ENCODE measurements at regions not wholly inside any gene's neighbourhood (a gene's known extent, or its start where the extent isn't known, plus 50 kb on each side); places are given as distances from the start of the nearest gene placed in this dataset.

DNA sequence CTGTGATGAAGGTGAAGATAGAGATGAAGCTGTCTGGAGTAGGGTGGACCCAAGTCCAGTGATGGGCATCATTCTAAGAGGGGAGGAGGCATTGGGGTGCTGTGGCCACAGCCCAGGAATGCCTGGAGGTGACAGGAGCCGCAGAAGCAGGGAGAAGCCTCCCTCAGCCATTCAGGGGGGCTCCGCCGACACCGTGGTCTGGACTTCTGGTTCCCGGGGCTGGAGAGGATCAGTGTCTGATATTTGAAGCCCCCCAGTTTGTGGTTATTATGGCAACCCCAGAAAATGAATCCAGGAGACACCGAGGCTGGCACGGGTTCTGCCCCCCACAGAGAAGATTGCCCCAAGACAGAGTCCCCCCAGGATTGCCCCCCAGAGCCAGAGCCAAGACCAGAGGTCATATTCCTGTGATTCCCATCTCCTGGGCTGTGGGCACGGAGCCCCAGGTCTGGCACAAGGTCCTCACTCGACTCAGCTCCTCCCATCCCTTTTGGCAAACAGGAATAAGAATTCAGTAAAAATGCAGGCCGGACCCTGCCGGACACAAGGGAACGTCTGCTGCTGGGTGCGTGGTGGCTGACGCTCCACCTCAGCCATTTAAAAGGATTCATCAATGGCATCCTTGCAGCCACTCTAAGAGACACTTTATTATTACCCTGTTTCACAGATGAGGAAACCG, 116.6 kb downstream of the CPZ start:
- Histone ChIP-seq H3K36me3 (no peaks in the 10 kb centered on the region), H3K4me1 (no peaks in the 10 kb centered on the region), H3K27me3 (peaks cover 45% of the 10 kb centered on the region), H3K27ac (no peak overlapping the region), H3K9me3 (replicated peaks) (peaks cover 12% of the 10 kb centered on the region), H3K4me3 (no peak overlapping the region)
- no peak for DNase-seq

DNA sequence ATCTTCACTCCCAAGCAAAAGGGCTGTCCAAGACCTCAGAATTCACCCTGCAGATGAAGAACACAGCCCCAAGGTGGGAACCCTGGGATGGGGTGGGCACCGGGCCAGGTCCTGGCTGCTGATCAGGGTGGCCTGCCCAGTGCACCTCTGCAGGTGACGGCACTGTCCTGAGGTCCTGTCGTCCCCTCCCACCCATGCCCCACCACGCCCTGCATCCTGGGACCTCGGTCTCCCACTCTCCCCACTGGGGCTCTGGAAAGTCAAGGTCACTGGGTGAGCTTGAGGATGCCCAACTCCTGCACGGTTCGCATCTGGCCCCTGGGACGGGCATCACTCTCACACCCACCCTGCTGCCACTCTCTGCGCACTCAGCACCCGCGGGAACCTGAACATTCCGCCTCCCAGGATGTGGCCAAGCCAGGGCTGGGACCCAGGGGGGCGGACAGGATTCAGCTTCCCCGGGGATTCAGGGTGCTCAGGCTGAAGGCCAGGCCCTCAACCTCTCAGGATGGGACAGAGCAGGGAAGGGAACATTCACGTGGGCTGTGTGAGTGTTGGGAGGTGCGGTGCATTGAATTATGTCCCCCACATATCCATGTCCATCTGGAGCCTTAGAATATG, 115.9 kb downstream of the CPZ start:
- Histone ChIP-seq H3K27me3 (peaks cover 52% of the 10 kb centered on the region), H3K4me3 (no peak overlapping the region), H3K36me3 (no peaks in the 10 kb centered on the region), H3K27ac (no peak overlapping the region), H3K9me3 (replicated peaks) (peaks cover 8% of the 10 kb centered on the region), H3K4me1 (no peaks in the 10 kb centered on the region)
- DNase-seq, result no peak

DNA sequence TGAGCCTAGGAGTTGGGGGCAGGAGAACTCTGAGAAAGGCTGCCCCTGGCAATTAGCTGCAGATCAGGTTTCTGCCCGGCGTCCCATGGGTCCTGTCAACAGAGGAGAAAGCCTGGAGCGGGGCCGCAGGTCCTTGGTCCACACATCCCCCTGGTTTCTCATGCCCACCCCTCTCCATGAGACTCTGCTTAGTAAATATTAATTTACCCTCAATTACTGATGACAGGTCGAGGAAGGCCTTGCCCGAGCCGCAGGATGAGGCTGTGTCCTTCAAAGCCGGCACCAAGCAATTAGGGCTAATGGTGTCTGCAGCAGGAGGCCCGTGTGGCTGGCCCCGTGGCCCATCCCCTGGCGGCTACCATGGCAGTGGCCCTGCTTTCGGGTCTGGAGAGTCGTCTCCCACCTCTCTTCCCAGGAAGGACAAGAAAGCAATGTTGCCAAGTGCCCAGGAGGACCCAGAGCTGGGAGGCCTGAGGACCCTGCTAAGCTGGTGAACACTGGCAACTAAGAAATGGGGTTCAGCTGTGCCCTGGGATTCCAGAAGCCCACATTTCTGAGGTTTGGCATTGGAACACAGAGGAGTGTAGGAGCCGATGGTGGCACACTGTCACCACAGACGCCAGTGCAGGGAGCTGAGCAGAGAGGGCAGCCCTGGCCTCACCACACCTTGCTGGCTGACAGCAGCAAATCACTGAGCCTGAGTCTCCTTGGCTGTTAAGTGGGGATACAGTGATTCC, 114.6 kb downstream of the CPZ start:
- H3K4me3 ChIP-seq, result no peak overlapping the region
- H3K4me1 ChIP-seq, result no peaks in the 10 kb centered on the region
- no peak for DNase-seq
- 0 out of 2 replicates have a peak, but pooled peaks cover under 1% of the 10 kb centered on the region for H3K9me3 ChIP-seq (replicated peaks)
- no peak overlapping the region for H3K27ac ChIP-seq
- no peaks in the 10 kb centered on the region for H3K36me3 ChIP-seq
- H3K27me3 ChIP-seq, result peaks cover 65% of the 10 kb centered on the region

DNA sequence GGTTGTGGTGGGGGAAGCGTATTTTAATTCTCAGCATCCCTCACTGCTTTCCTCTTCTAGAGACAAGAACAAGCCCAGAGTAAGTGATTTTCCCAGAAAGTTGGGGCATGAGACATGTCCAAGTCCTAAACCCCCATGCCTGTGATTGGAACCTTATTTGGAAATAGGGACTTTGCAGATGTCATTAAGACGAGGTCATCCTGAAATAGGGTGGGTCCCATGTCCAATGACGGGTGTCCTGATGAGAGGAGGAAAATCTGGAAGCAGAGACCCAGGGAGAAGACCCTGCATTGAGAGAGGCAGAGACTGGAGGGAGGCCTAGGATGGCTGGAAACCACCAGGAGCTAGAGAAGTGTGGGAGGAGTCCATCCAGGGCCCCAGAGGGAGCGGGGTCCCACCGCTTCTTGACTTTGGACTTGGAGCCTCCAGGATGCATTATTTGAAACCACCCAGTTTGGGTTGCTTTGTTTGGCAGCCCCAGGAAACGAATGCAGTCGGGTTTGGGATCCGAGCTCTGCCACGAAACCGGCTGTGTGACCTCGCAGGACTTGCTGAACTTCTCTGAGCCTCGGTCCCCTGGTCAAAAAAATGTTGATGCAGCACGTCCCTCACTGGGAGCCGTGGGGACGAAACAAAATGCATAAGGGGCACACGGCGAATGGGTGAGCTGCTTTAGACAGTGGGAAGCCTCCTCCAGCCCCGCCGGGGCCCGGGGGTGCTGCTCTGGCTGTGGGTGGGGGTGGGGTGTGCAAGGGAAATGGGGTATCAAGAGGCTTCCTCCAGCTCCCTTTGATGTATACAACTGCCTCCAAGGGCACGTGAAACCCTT, 113.9 kb downstream of the CPZ start:
- no peaks in the 10 kb centered on the region for H3K4me1 ChIP-seq
- no peak overlapping the region for H3K27ac ChIP-seq
- no peaks in the 10 kb centered on the region for H3K36me3 ChIP-seq
- H3K4me3 ChIP-seq, result no peak overlapping the region
- H3K9me3 ChIP-seq (replicated peaks), result no peaks in the 10 kb centered on the region
- DNase-seq, result no peak
- peaks cover 73% of the 10 kb centered on the region for H3K27me3 ChIP-seq

DNA sequence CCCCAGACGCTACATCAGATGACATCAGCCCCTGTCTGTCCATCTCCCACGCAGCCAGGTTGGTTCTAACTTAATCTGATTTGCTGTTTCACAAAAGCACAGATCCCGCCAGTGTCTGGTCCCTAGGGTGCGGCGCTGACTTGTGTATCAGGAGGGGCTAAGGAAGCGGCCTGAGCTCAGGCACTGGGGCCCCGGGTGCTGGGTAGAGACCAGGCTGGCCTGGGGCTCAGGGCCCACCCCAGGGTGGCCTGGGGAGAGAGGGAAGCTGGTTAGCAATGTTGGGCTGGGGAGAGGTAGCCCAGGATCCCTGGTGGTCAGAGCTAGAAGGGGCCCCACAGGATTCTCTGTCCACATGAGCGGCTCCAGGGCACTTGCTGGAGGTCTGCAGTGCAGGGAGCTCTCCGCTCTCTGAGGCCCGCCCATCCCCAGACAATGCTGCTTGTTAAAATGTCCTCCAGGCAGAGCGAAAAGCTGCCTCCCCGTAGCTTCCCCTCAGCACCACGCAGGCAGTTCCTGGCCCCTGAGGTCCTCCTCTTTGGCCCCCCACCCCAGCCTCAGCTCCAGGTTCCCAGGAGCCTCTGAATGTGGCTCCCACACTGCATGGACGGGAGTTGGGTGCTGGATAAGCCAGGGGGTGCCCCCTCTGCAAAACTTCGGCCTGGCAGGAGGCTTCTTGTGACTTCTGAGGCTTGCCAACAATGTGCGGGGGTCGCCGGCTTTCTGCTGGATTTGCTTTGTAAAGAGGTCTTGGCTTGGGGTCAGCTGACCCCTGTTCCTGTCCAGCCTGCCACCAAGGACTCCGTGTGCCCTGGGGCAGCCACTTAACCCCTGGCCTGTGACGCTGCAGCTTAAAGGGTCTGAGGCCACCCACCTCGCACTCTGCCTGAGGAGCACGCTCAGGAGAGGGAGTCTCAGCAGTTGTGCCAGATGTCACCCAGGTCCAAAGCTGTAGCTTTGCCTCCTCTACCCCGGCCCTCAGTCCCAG, 112.9 kb downstream of the CPZ start:
- Histone ChIP-seq H3K27ac (no peak overlapping the region), H3K4me3 (no peak overlapping the region), H3K9me3 (replicated peaks) (no peaks in the 10 kb centered on the region), H3K27me3 (peaks cover 82% of the 10 kb centered on the region), H3K36me3 (no peaks in the 10 kb centered on the region), H3K4me1 (no peaks in the 10 kb centered on the region)
- DNase-seq, result no peak

DNA sequence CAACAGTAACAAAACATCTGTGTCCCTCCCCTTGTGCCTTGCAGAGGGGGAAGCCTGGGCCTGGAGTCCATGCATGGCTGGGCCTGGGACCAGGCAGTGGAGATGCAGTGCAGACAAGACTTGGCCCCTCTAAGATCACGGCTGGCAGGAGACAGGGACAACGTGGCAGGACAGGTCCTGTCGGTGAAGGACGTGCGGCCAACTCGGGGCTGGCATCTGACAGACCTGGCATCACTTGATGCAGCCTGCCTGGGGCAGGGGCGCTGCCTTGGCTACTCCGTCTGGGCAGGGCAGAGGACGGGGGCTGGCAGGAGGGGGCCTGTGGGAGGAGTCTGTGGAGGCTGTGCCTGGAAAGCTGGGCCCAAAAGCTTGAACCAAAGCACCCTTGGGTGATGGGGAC, 112.1 kb downstream of the CPZ start:
- Histone ChIP-seq H3K27ac (no peak overlapping the region), H3K9me3 (replicated peaks) (no peaks in the 10 kb centered on the region), H3K4me1 (no peaks in the 10 kb centered on the region), H3K4me3 (no peak overlapping the region), H3K36me3 (no peaks in the 10 kb centered on the region), H3K27me3 (peaks cover 88% of the 10 kb centered on the region)
- DNase-seq, result no peak

DNA sequence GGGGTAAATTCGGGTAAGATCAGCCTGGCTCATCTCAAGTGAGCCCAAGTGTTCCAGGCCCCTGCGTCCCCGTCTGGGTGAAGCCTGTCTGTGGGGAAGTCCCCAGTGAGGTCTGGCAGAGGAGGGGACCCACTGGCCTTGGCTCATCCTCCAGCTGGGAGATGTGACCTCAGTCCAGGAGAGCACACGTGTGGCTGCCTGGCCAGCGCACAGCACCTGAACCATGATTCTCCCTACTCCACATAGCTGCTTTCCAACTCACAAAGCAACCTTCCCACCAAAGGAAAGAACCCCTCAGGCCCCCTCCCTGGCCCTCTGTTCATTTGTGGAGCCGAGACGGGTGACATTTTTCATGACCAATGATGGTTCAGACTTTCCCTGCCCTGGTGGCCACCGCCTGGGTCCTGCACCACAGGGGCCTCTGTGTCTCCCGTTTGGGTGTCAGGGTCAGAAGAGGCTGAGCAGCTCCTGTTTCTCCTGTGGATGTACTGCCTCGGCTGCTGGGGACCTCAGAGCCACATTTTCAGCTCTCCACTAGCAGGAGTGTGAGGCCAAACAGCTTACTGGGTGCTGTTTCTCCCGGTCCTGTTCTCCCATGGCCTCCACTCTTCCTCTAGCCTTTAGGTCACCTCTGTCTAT, 111.4 kb downstream of the CPZ start:
- Histone ChIP-seq H3K4me1 (no peaks in the 10 kb centered on the region), H3K27ac (no peak overlapping the region), H3K9me3 (replicated peaks) (no peaks in the 10 kb centered on the region), H3K36me3 (no peaks in the 10 kb centered on the region), H3K4me3 (no peak overlapping the region), H3K27me3 (peaks cover 94% of the 10 kb centered on the region)
- no peak for DNase-seq

DNA sequence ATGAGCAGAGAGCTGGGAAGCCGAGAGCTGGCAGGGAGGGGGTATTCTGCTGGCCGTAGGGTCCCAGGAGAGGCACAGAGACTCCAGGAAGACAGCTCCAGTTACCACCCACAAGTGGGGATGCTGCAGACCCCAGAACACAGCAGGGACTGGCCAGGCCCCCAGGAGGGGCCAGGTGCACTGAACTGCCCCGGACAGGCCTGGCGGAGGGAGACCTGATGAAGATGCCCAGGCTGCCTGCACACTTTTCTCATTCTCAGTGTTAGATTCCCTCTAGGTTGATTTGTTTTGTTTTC, 110.8 kb downstream of the CPZ start:
- Histone ChIP-seq H3K4me3 (no peak overlapping the region), H3K27me3 (peaks cover 97% of the 10 kb centered on the region), H3K36me3 (no peaks in the 10 kb centered on the region), H3K27ac (no peak overlapping the region), H3K9me3 (replicated peaks) (no peaks in the 10 kb centered on the region), H3K4me1 (no peaks in the 10 kb centered on the region)
- no peak for DNase-seq

DNA sequence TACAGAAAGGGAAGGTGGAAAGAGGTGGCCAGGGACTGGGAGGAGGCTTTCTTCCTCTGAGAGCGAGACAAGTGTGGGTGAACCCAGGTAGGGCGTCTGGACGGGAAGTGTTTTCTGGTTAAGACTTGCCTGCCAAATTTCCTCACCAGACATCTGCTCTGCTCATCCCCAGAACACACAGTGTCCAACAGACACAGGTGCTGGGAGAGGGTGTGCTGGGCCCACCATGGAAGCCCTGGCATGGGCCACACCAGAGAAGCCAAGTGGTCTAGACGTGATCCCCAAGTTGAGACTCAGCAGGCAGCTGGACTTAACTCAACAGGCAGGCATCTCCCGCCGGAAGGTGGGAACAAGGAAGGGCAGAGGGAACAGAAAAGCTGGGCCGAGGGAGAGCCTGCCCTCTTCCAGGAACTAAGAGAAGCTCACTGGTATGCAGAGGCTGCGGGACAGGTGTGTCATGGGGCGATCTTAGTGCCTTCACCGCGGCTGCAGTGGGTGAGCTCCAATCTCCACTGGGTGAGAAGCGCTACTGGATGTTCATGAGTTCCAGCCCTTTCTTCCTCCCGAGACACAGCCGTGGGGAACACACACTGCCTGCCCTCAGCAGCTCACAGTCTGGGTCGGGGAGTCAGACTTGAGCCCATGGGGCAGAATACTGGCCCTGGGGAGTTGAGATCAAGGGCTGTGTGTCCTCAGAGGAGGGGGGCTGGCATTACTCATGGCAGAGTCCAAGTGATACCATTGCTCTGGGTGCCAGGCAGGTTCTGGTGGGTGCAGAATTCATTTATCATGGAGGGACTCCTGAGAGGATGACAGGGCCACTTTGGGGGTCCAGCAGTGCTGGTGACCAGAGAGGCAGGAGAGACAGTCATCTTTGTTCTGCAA, 110.2 kb downstream of the CPZ start:
- Histone ChIP-seq H3K36me3 (no peaks in the 10 kb centered on the region), H3K27ac (no peak overlapping the region), H3K9me3 (replicated peaks) (no peaks in the 10 kb centered on the region), H3K4me3 (no peak overlapping the region), H3K4me1 (no peaks in the 10 kb centered on the region), H3K27me3 (peaks cover 97% of the 10 kb centered on the region)
- DNase-seq, result no peak

DNA sequence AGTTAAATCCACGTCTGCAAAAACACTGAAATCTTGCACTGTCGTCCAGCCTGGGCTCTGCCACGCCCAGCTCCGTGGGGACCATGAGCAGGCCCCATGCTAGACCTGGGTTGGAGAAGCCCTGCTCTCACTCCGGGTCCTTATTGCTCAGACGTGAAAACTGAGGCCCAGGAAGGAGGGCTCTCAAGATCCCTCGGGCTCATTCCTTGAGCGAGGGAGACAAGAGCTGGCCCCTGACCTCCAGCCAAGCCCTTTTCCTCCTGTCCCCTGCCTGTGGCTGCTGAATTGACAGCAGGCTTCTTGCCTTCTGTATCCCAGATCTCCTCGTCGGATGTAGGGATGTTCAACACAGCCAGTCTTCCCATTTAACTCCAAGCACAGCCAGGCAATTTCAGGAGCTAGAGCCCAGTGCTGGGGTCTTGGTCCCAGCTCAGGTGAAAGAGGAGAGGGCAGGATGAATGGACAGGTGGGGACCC, 109.5 kb downstream of the CPZ start:
- Histone ChIP-seq H3K27me3 (peaks cover 91% of the 10 kb centered on the region), H3K36me3 (no peaks in the 10 kb centered on the region), H3K4me3 (no peak overlapping the region), H3K9me3 (replicated peaks) (no peaks in the 10 kb centered on the region), H3K4me1 (no peaks in the 10 kb centered on the region), H3K27ac (no peak overlapping the region)
- DNase-seq, result no peak

DNA sequence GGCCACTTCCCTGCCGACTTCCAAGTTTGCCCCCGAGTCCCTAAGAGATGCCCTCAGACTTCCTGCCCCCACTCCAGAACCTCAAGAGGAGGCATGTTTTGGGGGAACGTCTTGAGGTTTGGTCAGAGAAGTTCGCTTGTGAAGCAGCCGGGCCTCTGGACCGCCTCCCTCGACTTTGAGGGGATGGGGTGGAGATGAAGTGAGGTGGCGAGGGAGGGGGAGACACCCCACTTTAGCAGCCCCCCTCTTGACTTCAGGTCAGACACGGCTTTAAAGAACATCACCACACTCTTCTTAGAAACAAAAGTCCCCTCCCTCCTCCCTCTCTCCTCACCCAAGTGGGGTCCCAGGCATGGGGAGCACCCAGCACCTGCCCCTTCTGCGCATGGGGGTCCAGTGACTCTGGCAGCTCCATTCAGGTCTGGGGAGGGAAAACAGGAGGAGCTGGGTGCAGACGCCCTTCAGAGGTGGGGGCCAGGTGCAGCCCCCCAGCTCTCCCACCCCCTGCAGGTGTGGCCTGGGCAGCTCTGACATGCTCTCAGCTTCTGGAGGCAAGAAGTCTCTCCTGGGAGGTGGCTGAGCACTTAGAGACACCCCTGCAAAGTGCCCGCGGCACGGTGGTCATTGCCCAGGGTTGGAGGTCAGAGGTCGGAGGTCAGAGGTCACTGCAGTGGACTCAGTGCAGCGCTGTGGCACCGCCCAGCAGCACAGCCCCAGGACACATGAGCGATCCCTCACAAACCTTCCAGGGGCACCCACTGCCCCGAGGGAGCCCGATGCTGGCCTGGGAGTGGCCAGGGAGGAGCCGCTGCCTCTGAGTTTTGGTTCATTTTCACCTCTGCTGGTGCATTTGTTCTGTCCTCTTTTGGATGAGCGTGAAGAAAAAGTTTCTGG, 108.8 kb downstream of the CPZ start:
- no peaks in the 10 kb centered on the region for H3K4me1 ChIP-seq
- H3K36me3 ChIP-seq, result no peaks in the 10 kb centered on the region
- DNase-seq, result no peak
- no peak overlapping the region for H3K4me3 ChIP-seq
- peaks cover 88% of the 10 kb centered on the region for H3K27me3 ChIP-seq
- no peaks in the 10 kb centered on the region for H3K9me3 ChIP-seq (replicated peaks)
- H3K27ac ChIP-seq, result no peak overlapping the region

DNA sequence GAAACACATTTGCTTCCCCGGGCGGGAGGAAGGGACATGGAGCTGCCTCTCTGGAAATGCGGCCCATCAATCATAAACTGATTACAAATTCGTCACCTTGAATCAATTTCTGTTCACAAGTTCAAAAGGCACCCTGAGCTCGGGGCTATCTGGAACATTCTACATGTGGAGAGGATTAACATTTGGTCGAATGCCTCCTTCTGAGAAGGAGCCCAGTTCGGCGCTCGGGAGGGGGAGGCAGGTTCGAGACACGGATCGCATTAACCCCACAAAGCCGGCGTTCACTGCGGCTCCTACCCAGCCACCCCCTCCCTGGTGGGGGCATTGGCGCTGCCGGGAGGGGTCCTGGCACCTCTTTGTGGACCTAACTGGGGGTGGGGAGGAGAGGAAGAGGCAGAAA, 108.0 kb downstream of the CPZ start:
- H3K4me3 ChIP-seq, result no peak overlapping the region
- H3K27ac ChIP-seq, result no peak overlapping the region
- no peak for DNase-seq
- no peaks in the 10 kb centered on the region for H3K9me3 ChIP-seq (replicated peaks)
- H3K27me3 ChIP-seq, result peaks cover 87% of the 10 kb centered on the region
- H3K36me3 ChIP-seq, result no peaks in the 10 kb centered on the region
- H3K4me1 ChIP-seq, result no peaks in the 10 kb centered on the region

Data from SJCRH30 (cell line).